Omental fat pad (tissue), 3 donors: ENCODE measurements at regions not wholly inside any gene's neighbourhood (a gene's known extent, or its start where the extent isn't known, plus 50 kb on each side); places are given as distances from the start of the nearest gene placed in this dataset.

Source experiments
- ATAC-seq: fragments of 150-250 bp; one replicate; pipeline ENCODE4 v1.9.1; 2016; ENCODE audit warnings: mild to moderate bottlenecking, moderate library complexity; ENCODE audit not compliant: low FRiP score
- DNase-seq: peaks from one replicate; pipeline ENCODE4 v3.0.0-alpha.2; 2019; ENCODE audit warnings: low spot score
- CTCF ChIP-seq, 3 donors: fragments of 450-650 bp; IDR thresholded peaks; one replicate each; pipeline ENCODE4 v1.5.1; 2016 to 2017; ENCODE audit warnings: antibody characterized with exemption in 3 of 3, mild to moderate bottlenecking in 3 of 3, moderate library complexity in 2 of 3

GRCh38 chr4:19659101-19659500 lies 592.6 kb upstream of the SLIT2 start:
- DNase-seq (no peak), ATAC-seq (no peak)
- TF ChIP-seq CTCF (IDR thresholded peaks at IDR 0.05) = no peak

GRCh38 chr4:19657856-19658255 lies 593.8 kb upstream of the SLIT2 start:
- DNase-seq = no peak
- ATAC-seq = no peak
- TF ChIP-seq CTCF (IDR thresholded peaks at IDR 0.05) = no peak

GRCh38 chr4:19655666-19656065 lies 596.0 kb upstream of the SLIT2 start:
- ATAC-seq = no peak
- DNase-seq = no peak
- no peak for TF ChIP-seq CTCF (IDR thresholded peaks at IDR 0.05)

- no peak for ATAC-seq
- DNase-seq = no peak
- TF ChIP-seq CTCF (IDR thresholded peaks at IDR 0.05) = no peak
Observed at GRCh38 chr4:19650903-19651864, 600.5 kb upstream of the SLIT2 start.

GRCh38 chr4:19645589-19645988 lies 606.1 kb upstream of the SLIT2 start:
- no peak for ATAC-seq

GRCh38 chr4:19636451-19636850 lies 615.3 kb upstream of the SLIT2 start:
- ATAC-seq = no peak
- TF ChIP-seq CTCF (IDR thresholded peaks at IDR 0.05) = no peak
- no peak for DNase-seq

More at GRCh38 chr4:19645589-19645988, 606.1 kb upstream of the SLIT2 start:
- no peak for DNase-seq
- no peak for TF ChIP-seq CTCF (IDR thresholded peaks at IDR 0.05)

- DNase-seq (no peak), ATAC-seq (no peak)
- no peak for TF ChIP-seq CTCF (IDR thresholded peaks at IDR 0.05)
Observed at GRCh38 chr4:19631814-19632213, 619.9 kb upstream of the SLIT2 start.
